ENCODE measurements at regions not wholly inside any gene's neighbourhood (a gene's known extent, or its start where the extent isn't known, plus 50 kb on each side); places are given as distances from the start of the nearest gene placed in this dataset.

DNA sequence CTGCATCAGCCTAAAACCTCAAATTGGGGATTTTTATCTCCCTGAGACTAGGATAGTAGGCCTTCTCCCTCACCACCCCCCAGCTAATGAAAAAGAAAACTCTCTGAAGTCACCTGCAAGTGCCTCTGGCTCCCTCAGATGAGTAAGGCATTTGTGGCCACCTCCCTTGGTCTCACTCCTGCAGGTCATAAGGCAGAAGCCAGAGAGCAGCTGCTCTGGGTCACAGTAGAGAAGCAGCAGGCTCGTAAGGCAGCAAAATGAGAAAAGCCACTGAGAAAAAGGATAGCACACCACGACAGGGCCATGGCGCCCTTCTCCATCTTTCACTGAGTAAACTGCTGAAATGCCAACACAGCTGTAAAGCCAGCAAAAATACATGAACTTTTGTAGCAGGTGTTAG is 296.7 kb upstream of the DPH6 start:
- no peak for TF ChIP-seq SIN3A (IDR thresholded peaks at IDR 0.05; ENCODE audit: borderline replicate concordance, insufficient read depth, low read length)
- no peak for TF ChIP-seq FOXP2 (optimal IDR thresholded peaks at IDR 0.05; ENCODE audit: borderline replicate concordance, extremely low read depth, extremely low read length, insufficient read depth)
- no peak for TF ChIP-seq TAF1 (IDR thresholded peaks at IDR 0.05; ENCODE audit: borderline replicate concordance, insufficient read depth, low read length)
- TF ChIP-seq, protein P1, sequence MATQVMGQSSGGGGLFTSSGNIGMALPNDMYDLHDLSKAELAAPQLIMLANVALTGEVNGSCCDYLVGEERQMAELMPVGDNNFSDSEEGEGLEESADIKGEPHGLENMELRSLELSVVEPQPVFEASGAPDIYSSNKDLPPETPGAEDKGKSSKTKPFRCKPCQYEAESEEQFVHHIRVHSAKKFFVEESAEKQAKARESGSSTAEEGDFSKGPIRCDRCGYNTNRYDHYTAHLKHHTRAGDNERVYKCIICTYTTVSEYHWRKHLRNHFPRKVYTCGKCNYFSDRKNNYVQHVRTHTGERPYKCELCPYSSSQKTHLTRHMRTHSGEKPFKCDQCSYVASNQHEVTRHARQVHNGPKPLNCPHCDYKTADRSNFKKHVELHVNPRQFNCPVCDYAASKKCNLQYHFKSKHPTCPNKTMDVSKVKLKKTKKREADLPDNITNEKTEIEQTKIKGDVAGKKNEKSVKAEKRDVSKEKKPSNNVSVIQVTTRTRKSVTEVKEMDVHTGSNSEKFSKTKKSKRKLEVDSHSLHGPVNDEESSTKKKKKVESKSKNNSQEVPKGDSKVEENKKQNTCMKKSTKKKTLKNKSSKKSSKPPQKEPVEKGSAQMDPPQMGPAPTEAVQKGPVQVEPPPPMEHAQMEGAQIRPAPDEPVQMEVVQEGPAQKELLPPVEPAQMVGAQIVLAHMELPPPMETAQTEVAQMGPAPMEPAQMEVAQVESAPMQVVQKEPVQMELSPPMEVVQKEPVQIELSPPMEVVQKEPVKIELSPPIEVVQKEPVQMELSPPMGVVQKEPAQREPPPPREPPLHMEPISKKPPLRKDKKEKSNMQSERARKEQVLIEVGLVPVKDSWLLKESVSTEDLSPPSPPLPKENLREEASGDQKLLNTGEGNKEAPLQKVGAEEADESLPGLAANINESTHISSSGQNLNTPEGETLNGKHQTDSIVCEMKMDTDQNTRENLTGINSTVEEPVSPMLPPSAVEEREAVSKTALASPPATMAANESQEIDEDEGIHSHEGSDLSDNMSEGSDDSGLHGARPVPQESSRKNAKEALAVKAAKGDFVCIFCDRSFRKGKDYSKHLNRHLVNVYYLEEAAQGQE (IDR thresholded peaks at IDR 0.05; ENCODE audit: insufficient read depth in 1 of 2, low read depth in 2 of 2, low read length in 2 of 2), result no peak
- no peak for TF ChIP-seq POLR2AphosphoS5 (IDR thresholded peaks at IDR 0.05; ENCODE audit: low read depth, low read length)

DNA sequence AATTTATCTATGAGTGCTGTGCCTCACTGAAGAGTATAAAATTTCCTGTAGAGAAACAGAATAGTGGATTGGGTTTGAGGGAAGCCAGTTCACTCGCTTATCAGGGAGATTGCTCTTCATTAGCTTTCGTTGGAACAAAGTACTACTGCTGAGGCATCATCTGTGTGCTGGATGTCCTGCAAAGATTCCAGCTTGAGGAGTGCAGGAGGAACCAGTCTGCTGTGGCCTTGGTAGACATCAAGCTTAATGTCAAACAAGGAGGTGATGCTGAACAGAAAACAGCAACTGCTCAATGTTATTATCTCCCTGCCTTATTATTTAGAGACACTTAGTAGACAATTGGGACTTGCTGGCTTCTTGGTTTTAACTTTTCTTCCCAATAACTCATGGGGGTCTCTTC is 297.5 kb upstream of the DPH6 start:
- TF ChIP-seq POLR2AphosphoS5 (IDR thresholded peaks at IDR 0.05; ENCODE audit: low read depth, low read length), result no peak

DNA sequence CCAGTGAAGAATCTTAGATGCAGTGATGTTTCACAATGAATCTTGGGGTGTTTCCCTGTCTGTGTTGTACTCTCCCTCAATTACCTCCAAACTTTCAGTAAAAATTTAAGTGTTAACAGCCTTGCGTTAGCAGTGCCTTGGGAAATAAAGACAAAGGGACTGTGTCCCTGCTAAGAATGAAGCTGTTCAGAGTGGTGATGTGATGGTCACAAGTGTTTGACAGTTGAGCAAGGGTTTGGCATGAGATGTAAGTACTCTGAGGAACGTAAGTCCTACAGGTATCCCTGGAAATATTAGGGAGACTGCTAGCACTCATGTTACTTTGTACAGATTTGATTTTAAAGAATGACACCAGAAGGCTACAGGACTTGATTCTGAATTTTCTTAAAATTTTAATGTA is 304.3 kb upstream of the DPH6 start:
- TF ChIP-seq SIN3A (IDR thresholded peaks at IDR 0.05; ENCODE audit: borderline replicate concordance, insufficient read depth, low read length) (no peak), TAF1 (IDR thresholded peaks at IDR 0.05; ENCODE audit: borderline replicate concordance, insufficient read depth, low read length) (no peak), FOXP2 (optimal IDR thresholded peaks at IDR 0.05; ENCODE audit: borderline replicate concordance, extremely low read depth, extremely low read length, insufficient read depth) (no peak), POLR2AphosphoS5 (IDR thresholded peaks at IDR 0.05; ENCODE audit: low read depth, low read length) (no peak)
- TF ChIP-seq, protein P1 (IDR thresholded peaks at IDR 0.05; ENCODE audit: insufficient read depth in 1 of 2, low read depth in 2 of 2, low read length in 2 of 2), result no peak

DNA sequence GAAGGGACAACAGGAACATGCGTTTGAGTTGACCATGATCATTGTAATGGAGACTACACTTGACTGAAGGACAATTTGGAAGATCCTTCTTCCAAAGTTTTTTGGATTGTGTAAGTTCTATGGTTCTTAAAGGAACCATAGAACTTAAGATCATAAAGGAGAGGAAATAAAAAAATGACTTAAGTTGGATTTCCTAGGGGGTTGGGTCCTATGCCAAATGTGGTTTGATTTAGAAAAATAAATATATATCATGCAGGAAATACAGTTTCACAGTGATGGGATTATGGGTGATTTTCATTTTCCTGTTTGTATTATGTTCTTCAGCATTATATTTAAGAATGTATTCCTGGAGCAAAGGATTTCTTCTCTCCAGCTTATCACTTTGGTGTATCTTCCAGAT is 305.5 kb upstream of the DPH6 start:
- TF ChIP-seq FOXP2 (optimal IDR thresholded peaks at IDR 0.05; ENCODE audit: borderline replicate concordance, extremely low read depth, extremely low read length, insufficient read depth), result no peak
- TF ChIP-seq, protein P1 (IDR thresholded peaks at IDR 0.05; ENCODE audit: insufficient read depth in 1 of 2, low read depth in 2 of 2, low read length in 2 of 2), result no peak
- TF ChIP-seq SIN3A (IDR thresholded peaks at IDR 0.05; ENCODE audit: borderline replicate concordance, insufficient read depth, low read length), result no peak
- no peak for TF ChIP-seq POLR2AphosphoS5 (IDR thresholded peaks at IDR 0.05; ENCODE audit: low read depth, low read length)
- no peak for TF ChIP-seq TAF1 (IDR thresholded peaks at IDR 0.05; ENCODE audit: borderline replicate concordance, insufficient read depth, low read length)

DNA sequence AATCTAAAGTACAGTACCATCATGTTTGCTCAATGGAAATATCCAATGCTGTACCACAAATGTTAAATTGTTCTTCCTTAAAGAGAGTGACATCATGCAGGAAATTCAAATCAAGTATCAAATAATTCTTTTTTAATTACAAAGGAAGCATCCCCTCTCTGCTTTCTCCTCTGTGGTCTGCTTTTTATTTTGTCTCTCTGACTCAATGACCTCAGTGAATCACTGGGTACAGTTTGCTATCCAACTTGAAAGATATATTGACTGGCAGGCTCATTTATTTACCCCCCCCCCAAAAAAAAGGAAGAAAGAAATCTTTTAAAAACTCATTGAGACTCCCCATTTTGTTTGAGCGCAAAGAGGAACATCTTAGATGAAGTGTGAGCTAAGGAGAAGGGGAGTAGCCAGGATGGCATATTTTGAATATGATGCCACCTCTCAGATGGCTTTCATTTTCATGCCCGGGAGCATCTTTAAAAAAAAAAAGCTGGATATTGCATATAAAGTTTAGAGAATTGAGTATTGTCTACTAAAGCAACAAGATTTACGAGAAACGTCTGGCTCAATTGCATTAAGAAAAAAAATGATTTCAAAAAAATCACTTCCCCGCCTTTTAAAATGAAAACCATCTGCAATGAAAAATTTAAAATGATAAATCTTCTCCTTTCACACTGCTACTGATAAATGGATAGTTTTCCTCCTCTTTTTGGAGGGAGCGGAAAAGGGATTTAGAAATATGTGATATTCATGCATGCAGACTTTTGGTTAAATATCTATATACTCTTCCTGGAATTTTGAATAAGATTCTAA is 307.1 kb upstream of the DPH6 start:
- TF ChIP-seq SIN3A (IDR thresholded peaks at IDR 0.05; ENCODE audit: borderline replicate concordance, insufficient read depth, low read length) (no peak), FOXP2 (optimal IDR thresholded peaks at IDR 0.05; ENCODE audit: borderline replicate concordance, extremely low read depth, extremely low read length, insufficient read depth) (no peak), TAF1 (IDR thresholded peaks at IDR 0.05; ENCODE audit: borderline replicate concordance, insufficient read depth, low read length) (no peak), POLR2AphosphoS5 (IDR thresholded peaks at IDR 0.05; ENCODE audit: low read depth, low read length) (no peak)
- TF ChIP-seq, protein P1 (IDR thresholded peaks at IDR 0.05; ENCODE audit: insufficient read depth in 1 of 2, low read depth in 2 of 2, low read length in 2 of 2), result no peak
